ENCODE measurements at regions not wholly inside any gene's neighbourhood (a gene's known extent, or its start where the extent isn't known, plus 50 kb on each side); places are given as distances from the start of the nearest gene placed in this dataset.

DNA sequence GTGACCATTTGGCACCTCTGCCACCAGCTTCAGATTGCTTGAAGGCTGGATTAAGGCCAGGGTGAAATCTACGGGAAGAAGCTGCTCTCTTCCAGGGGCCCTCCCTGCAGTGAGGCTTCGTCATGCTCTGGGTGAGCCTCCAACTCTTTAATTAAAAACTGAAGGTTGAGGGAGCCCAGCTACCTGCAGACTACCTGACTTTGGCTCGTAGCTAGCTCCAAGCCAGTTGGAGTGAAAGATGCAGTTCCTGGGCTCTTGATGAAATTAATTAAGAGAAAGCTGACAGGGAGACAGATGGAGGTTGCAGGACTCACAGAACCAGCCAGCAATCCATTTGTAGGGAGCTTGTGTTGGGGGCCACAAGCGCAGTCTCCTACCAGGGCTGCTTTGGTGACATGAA is 168.5 kb upstream of the SFSWAP start:
- TF ChIP-seq, protein P1, sequence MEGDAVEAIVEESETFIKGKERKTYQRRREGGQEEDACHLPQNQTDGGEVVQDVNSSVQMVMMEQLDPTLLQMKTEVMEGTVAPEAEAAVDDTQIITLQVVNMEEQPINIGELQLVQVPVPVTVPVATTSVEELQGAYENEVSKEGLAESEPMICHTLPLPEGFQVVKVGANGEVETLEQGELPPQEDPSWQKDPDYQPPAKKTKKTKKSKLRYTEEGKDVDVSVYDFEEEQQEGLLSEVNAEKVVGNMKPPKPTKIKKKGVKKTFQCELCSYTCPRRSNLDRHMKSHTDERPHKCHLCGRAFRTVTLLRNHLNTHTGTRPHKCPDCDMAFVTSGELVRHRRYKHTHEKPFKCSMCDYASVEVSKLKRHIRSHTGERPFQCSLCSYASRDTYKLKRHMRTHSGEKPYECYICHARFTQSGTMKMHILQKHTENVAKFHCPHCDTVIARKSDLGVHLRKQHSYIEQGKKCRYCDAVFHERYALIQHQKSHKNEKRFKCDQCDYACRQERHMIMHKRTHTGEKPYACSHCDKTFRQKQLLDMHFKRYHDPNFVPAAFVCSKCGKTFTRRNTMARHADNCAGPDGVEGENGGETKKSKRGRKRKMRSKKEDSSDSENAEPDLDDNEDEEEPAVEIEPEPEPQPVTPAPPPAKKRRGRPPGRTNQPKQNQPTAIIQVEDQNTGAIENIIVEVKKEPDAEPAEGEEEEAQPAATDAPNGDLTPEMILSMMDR (IDR thresholded peaks at IDR 0.05), result no peak
- no peak for TF ChIP-seq POLR2A (IDR thresholded peaks at IDR 0.05)

All from lower leg skin (tissue), 3 donors.